ENCODE measurements at regions not wholly inside any gene's neighbourhood (a gene's known extent, or its start where the extent isn't known, plus 50 kb on each side); places are given as distances from the start of the nearest gene placed in this dataset.

DNA sequence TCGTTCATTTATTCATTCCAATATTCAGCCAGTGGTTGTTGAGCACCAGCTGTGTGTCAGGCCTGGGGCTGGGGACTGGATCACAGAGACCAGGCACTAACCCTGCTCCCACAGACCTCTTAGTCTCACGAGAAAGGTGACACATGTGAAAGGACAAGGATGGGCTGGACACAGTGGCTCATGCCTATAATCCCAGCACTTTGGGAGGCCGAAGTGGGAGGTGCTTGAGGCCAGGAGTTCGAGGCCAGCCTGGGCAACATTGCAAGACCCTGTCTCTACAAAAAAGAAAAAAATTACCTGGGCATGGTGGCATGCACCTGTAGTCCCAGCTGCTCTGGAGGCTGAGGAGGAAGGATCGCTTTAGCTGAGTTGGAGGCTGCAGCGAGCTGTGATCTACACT is 105.9 kb upstream of the SDK1 start:
- intact Hi-C loops (cut with micrococcal nuclease) (no loop called here), dilution Hi-C loops (cut with HindIII; ENCODE audit: low sequenced_read_pairs, unreplicated experiment) (no loop called here), in situ Hi-C loops (cut with MboI; ENCODE audit: low sequenced_read_pairs) (no loop called here)
- Histone ChIP-seq H3K4me2 (ENCODE audit: low read depth, low read length) (no peak overlapping the region), H2BK5ac (ENCODE audit: low read depth, low read length, poor library complexity, severe bottlenecking) (no peak overlapping the region), H4K8ac (ENCODE audit: low read depth in 2 of 2, low read length in 2 of 2) (no peak overlapping the region), H4K91ac (ENCODE audit: insufficient read depth, low read depth, low read length) (no peak overlapping the region; the same call in 1 of the 2 replicates), H3K4ac (ENCODE audit: low read depth, low read length) (no peak overlapping the region), H3K27ac (ENCODE audit: insufficient read depth, low read length) (peak overlapping the region; percentile 13), H4K5ac (ENCODE audit: low read depth, low read length) (no peak overlapping the region; the same call in 1 of the 2 replicates), H3K9me3 (ENCODE audit: control insufficient read depth, insufficient read depth, low read length) (no peaks in the 10 kb centered on the region), H3K56ac (ENCODE audit: extremely low read depth, insufficient read depth, low read length) (no peak overlapping the region), H3K4me3 (ENCODE audit: insufficient read depth, low read depth, low read length) (no peak overlapping the region), H2BK20ac (ENCODE audit: low read depth, low read length) (no peak overlapping the region), H3K36me3 (ENCODE audit: control insufficient read depth, insufficient read depth, low read length) (no peaks in the 10 kb centered on the region), H3K27me3 (ENCODE audit: control insufficient read depth, insufficient read depth, low read length) (no peaks in the 10 kb centered on the region), H2AFZ (replicated peaks; ENCODE audit: low read length, poor library complexity) (no peak overlapping the region), H3K14ac (replicated peaks; ENCODE audit: low read depth, low read length) (no peak overlapping the region), H2AK9ac (replicated peaks; ENCODE audit: low read depth, low read length, poor library complexity) (no peak overlapping the region), H2AK5ac (ENCODE audit: low read depth, low read length) (0 out of 2 replicates have a peak overlapping the region, but pooled peaks have one; percentile 10), H3K9me1 (ENCODE audit: insufficient read depth, low read length) (no peaks in the 10 kb centered on the region; the same call in 1 of the 2 replicates), H2BK15ac (ENCODE audit: low read depth, low read length) (no peak overlapping the region), H3K9ac (ENCODE audit: low read depth, low read length) (no peak overlapping the region), H3K18ac (ENCODE audit: low read depth, low read length) (no peak overlapping the region), H2BK120ac (ENCODE audit: low read depth, low read length) (peak overlapping the region; percentile 16; the same call in 1 of the 2 replicates), H4K20me1 (ENCODE audit: insufficient read depth, low read length) (no peaks in the 10 kb centered on the region), H3K79me1 (ENCODE audit: low read depth in 1 of 2, low read length in 2 of 2) (no peaks in the 10 kb centered on the region), H3K4me1 (ENCODE audit: control insufficient read depth, insufficient read depth, low read length) (peaks cover 3% of the 10 kb centered on the region; the same call in 1 of the 2 replicates), H3K23ac (ENCODE audit: low read depth, low read length) (no peak overlapping the region)
- no peak for ATAC-seq (ENCODE audit: low read depth)
- POLR2A ChIA-PET (ENCODE audit: unreplicated experiment): no interaction called here
- no peak for DNase-seq
- 43% methylated on average over 1 of the region's 6 CpGs; no CpG with 5 or more reads in 1 of the 2 experiments for WGBS, 2 experiments (ENCODE audit: extremely low coverage in 2 of 2, insufficient read length in 1 of 2)
- BruUV-seq (replicated peaks): no TSS peak
- TF ChIP-seq CTCF (conservative IDR thresholded peaks at IDR 0.05; ENCODE audit: low read depth, low read length): no peak
- CTCF ChIA-PET: no interaction called here
